HCT116 (cell line): ENCODE measurements at regions not wholly inside any gene's neighbourhood (a gene's known extent, or its start where the extent isn't known, plus 50 kb on each side); places are given as distances from the start of the nearest gene placed in this dataset.

Source experiments
- CEBPB ChIP-seq: IDR thresholded peaks from 2 replicates; pipeline ENCODE4 v1.6.1; 2012; ENCODE audit warnings: low read depth
- CTCF ChIP-seq, 3 experiments: fragments of 200-600 bp in 1 of 3; sonication (generic) in 1 of 3; IDR thresholded peaks in 2 of 3; conservative IDR thresholded peaks in 1 of 3; 2 replicates each; pipeline ENCODE4 v1.5.1; 2012 to 2017; ENCODE audit warnings: low read depth in 2 of 3, low read length in 2 of 3, antibody characterized with exemption in 1 of 3, borderline replicate concordance in 1 of 3, control low read depth in 1 of 3, mild to moderate bottlenecking in 1 of 3, mixed read lengths in 1 of 3, mixed run types in 1 of 3, moderate library complexity in 1 of 3; ENCODE audit not compliant: insufficient read depth in 1 of 3
- FOSL1 ChIP-seq: IDR thresholded peaks from 2 replicates; pipeline ENCODE4 v1.6.1; 2012; ENCODE audit warnings: low read depth
- POLR2A ChIP-seq: IDR thresholded peaks from 2 replicates; pipeline ENCODE4 v1.7.0; 2011; ENCODE audit warnings: borderline replicate concordance; ENCODE audit not compliant: insufficient read depth, insufficient read length; ENCODE audit errors: extremely low read depth
- YY1 ChIP-seq: IDR thresholded peaks from 2 replicates; pipeline ENCODE4 v1.6.1; 2011; ENCODE audit warnings: low read length, low read depth, moderate library complexity, mild to moderate bottlenecking; ENCODE audit not compliant: insufficient replicate concordance; ENCODE audit errors: extremely low read depth
- ZBTB33 ChIP-seq: IDR thresholded peaks from 2 replicates; pipeline ENCODE4 v1.6.1; 2011; ENCODE audit warnings: mild to moderate bottlenecking, low read length, moderate library complexity; ENCODE audit not compliant: insufficient replicate concordance; ENCODE audit errors: extremely low read depth

GRCh38 chr2:66346231-66346664 lies 88.7 kb upstream of the MEIS1 start:
- TF ChIP-seq CTCF (IDR thresholded peaks at IDR 0.05 in 2 of 3, conservative IDR thresholded peaks at IDR 0.05 in 1 of 3; ENCODE audit: borderline replicate concordance in 1 of 3, insufficient read depth in 1 of 3, low read depth in 2 of 3, low read length in 2 of 3) = no peak
- no peak for TF ChIP-seq ZBTB33
- no peak for TF ChIP-seq FOSL1
- no peak for TF ChIP-seq CEBPB
- no peak for TF ChIP-seq YY1
- no peak for TF ChIP-seq POLR2A
